ENCODE measurements at regions not wholly inside any gene's neighbourhood (a gene's known extent, or its start where the extent isn't known, plus 50 kb on each side); places are given as distances from the start of the nearest gene placed in this dataset.
"Not testable (repeated sequence)": the region's sequence is repeated elsewhere in the genome, so short reads cannot be mapped to it uniquely, and the experiment has no call there.

DNA sequence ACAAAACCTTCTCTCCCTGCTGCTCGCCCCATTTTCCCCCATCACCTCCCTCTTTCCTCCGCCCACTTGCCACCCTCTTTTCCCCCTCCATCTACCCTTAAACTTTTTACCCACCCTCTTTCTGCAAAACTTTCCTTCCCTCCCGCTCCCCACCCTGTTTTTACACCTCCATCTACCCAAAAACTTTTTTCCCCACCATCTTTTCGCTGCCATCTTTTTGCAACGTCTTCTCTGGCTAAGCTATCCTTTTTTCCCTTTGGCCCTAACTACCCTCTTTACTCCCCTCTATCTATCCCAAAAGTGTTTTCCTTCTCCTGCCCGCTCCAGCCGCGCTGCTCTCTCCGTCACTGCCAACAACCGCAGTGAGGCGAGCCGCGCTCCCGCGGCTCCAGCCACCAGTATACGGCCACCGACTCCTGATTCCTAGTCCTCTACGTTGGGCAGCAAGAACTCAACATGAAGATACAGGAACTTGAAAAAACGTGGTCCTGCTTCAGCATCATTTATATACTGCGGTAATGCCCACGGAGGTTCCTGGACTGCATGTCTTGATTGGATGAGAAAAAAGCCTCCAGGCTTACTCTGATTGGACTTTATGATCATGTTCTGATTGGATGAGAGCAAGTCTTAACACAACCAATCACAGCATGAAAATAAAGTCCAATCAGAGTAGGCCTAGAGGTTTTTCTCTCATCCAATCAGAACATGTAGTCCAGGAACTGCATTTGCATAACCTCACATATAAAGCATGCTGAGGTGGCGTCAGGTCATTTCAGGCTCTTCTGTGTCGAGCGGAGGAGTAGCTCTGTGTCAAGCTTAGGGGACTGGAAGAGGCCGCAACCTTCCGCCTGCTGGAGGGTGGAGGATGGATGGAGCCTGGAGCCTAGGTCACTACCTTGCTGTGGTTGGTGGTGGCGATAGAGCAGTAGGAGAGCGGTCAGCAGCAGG, 79.9 kb upstream of the KCNJ18 start:
- H3K27ac ChIP-seq (replicated peaks); intact Hi-C loops (cut with micrococcal nuclease); H3K4me3 ChIP-seq; H3K36me3 ChIP-seq; H3K9me3 ChIP-seq (replicated peaks); H3K4me1 ChIP-seq; DNase-seq: not testable (repeated sequence)
- peaks cover 15% of the 10 kb centered on the region for H3K27me3 ChIP-seq (ENCODE audit: low read depth)

DNA sequence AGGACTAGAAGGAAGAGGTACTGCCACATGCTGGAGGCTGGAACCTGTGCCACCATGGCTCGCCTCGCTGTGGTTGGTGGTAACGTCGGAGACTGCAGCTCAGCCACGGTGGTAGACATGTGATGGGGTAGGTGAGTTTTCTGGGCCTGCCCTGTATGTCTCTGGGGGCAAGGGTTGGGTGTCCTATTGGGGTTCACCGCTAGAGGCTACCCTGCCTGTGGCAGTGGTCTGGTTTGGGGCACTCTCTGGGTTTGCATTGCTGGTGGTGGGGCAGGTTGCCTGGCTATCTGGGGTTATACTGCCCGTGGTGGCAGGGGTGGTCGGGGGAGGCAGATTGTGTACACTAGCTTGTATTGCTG, 79.3 kb upstream of the KCNJ18 start:
- no peak overlapping the region for H3K27ac ChIP-seq (replicated peaks)
- no peak overlapping the region for H3K4me3 ChIP-seq
- TF ChIP-seq, protein P1, sequence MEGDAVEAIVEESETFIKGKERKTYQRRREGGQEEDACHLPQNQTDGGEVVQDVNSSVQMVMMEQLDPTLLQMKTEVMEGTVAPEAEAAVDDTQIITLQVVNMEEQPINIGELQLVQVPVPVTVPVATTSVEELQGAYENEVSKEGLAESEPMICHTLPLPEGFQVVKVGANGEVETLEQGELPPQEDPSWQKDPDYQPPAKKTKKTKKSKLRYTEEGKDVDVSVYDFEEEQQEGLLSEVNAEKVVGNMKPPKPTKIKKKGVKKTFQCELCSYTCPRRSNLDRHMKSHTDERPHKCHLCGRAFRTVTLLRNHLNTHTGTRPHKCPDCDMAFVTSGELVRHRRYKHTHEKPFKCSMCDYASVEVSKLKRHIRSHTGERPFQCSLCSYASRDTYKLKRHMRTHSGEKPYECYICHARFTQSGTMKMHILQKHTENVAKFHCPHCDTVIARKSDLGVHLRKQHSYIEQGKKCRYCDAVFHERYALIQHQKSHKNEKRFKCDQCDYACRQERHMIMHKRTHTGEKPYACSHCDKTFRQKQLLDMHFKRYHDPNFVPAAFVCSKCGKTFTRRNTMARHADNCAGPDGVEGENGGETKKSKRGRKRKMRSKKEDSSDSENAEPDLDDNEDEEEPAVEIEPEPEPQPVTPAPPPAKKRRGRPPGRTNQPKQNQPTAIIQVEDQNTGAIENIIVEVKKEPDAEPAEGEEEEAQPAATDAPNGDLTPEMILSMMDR (IDR thresholded peaks at IDR 0.05; ENCODE audit: borderline replicate concordance) = no peak
- DNase-seq = no peak
- H3K4me1 ChIP-seq = no peaks in the 10 kb centered on the region
- intact Hi-C loops (cut with micrococcal nuclease) = no loop called here
- no peaks in the 10 kb centered on the region for H3K36me3 ChIP-seq
- peaks cover 15% of the 10 kb centered on the region for H3K27me3 ChIP-seq (ENCODE audit: low read depth)
- no peaks in the 10 kb centered on the region for H3K9me3 ChIP-seq (replicated peaks)

DNA sequence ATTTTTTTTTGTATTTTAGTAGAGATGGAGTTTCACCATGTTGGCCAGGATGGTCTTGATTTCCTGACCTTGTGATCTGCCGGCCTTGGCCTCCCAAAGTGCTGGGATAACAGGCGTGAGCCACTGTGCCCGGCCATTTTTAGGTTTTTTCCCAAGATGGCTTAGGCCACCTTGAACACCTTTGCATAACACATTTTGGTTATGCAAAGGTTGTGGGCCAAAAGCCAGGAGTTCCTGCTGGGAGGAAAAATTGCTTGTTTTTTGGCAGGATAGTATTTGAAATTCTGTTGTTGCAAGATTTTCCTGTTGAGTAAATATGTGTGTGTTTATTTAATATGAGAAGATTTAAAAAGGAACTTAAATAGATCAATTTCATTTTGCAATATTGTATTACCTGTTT, 65.3 kb upstream of the KCNJ18 start:
- intact Hi-C loops (cut with micrococcal nuclease); DNase-seq: not testable (repeated sequence)

More for the DNA sequence above, 65.3 kb upstream of the KCNJ18 start:
- not testable (repeated sequence) for H3K36me3 ChIP-seq; H3K4me3 ChIP-seq; H3K4me1 ChIP-seq; H3K27ac ChIP-seq (replicated peaks); H3K9me3 ChIP-seq (replicated peaks)
- peaks cover 10% of the 10 kb centered on the region for H3K27me3 ChIP-seq (ENCODE audit: low read depth)
